DMS 273 (cell line): ENCODE measurements at regions not wholly inside any gene's neighbourhood (a gene's known extent, or its start where the extent isn't known, plus 50 kb on each side); places are given as distances from the start of the nearest gene placed in this dataset.
A peak's percentile ranks its signal among the peaks of the same experiment; 100 is the strongest.

Source experiments
- DNase-seq: peaks from one replicate; lab custom pipeline; 2025; ENCODE audit not compliant: unreplicated experiment; lab: John Stamatoyannopoulos, UW

DNA sequence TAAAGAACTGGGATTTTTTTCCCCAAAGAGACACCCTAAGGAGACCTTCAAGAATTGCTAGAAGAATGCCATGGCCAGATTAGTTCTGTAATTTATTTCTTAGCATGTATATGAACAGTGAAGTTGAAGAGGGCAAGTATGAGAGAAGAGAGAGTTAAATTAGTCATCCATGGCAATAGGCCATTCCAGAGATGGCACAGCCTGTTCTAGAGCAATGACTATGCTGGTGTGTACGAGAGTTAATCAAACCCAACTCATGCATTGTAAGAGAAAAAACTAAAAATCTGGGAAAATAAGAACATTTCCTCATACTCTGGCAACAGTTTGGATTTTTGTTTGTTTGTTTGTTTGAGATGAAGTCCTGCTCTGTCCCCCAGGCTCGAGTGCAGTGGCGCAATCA is 112.1 kb upstream of the PIK3C3 start:
- DNase-seq: no peak

DNA sequence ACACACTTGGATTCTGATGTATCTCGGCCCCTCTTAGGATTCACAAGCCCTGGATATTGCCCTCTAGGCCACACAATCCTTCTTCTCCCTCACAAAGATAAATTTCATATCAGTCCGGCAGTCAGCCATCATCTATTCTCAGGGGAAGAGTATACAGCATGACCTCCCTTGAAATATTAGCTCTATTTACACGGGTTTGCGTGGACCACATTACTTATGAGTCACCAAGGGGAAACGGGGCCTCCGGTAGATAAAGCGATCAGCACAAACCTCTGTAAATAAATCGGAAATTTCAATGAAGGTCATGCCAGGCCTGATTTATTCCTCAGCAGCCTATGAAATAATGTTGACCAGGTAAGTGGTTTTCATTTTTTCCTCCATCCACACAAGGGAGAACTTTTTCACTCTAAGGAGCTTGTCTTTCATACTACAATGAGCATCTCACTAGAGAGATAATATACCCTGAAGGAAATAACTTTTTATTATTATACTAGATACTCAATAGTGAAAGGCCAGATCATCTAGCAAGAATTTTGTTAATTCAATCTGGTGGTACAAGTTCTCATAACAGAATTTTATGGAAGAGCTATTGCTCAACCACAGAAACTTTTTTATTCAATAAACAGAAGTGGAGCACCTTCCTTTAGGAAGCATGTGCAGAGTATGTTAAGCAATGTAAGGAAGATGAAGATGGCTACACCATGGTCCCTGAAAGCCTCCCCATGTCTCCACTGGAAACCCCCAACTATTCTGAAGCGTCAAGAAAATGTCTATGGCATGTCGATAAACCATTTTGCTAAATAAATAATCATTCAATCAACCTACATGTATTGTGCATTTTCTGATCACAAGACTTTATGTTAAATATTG is 125.2 kb upstream of the PIK3C3 start:
- DNase-seq: no peak

DNA sequence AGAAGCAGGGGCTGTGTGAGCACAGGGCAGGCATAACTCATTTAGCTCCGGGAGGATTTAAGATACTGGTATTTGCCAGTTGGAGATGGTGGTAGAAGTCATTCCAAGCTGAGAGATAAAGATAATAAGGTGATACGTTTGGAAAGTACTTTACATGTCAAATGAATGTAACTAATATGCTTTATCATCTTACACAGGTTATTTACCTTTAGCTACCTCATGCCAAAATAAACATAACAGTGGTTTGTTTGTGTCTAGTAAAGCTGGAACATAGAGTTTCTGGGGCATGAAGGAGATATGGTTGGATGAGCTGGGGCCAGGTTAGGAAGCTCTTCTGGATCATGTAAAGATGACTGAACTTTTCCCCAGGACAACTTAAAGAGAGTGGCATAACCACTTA is 126.9 kb upstream of the PIK3C3 start:
- DNase-seq: no peak

DNA sequence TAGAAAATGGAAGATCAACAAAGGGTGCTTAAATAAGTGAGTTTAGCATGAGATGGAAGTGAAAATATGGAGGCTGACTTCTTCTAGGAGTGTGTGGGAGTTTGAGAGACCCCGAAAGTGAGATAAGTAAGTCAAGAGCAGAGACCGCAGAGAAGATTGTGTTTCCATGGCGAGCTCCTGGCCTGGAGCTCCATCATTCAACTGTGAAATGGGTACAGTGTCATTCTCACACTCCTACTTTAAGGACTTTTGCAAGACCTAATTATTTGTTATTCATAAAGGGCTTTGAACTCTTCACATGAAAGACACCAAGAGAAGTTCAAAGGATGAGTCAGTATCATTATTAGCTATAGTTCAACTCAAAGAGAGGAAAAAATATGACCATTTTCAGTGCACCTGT is 134.2 kb upstream of the PIK3C3 start:
- no peak for DNase-seq

DNA sequence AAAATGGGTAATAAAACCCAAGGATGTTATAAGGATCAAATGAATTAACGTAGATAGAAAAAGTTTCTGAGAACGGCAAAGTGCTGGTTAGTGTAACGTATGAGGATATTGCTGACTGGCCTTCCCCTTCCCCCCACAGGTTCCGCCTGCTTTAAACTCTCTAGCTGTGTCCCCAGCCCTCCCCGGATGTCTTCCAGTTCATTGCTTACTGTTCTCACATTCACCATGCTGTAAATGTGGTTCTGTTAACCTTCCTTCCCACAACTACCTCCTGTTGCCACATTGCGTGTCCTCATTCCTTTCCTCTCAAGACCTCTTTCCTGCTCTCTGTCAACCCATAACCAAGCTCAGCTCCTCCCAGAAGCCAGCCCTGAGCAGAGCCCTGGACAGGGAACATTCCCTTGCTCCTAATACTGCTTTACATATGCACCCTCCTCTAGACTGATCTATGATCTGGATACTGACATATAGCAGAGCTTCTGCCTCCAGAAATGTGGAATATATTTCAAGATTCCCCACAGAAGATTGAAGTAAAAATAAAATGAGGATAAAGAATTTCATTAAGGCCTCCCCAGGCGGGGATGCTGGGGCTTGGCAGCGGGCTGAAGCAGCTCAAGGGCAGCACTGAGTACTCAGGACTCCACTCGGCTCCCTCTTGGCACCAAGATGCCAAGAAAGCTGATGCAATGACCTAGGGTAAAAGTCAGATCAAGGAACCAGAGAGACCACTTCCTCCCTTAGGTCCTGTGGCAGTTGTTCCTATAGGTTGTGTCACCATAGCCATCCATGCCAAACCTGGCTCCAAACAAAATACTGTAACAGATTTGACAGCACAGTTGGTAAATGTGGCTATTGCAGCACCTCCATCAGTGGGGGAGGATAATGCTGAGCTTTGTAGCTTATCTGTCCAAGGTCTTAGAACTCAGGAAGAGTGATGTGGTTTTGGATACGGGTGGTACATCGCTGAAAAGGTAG is 136.4 kb upstream of the PIK3C3 start:
- DNase-seq: no peak

DNA sequence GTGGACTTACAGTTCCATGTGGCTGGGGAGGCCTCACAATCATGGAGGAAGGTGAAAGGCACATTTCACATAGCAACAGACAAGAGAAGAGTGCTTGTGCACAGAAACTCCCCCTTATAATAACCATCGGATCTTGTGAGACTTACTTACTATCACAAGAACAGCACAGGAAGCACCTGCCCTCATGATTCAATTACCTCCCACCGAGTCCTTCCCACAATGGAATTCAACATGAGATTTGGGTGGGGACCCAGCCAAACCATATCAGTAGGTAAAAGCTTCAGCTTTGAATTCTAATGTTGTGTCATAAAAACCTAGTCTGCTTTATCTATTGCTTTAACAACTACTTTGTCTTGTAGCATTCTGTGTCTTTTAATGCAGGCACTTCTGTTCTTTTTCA is 140.4 kb upstream of the PIK3C3 start:
- DNase-seq: no peak

DNA sequence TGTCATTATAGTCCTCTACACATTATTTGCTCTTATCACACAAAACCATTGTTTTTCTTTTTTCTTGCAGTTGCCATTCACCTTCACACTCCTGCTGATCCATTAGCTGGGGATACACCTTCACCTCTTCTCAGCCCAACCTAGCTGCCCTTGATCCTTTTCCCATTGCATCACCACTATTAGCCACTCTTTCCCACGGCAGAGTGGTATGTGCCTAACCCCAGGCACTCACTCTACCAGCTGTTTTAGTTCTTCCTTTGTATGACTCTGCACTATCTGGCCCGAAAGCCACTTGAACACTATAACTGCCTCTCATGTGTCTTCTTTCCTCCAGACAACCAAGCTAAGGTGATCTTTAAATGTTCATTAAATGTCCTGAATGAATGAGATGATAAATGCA is 145.4 kb upstream of the PIK3C3 start:
- no peak for DNase-seq

DNA sequence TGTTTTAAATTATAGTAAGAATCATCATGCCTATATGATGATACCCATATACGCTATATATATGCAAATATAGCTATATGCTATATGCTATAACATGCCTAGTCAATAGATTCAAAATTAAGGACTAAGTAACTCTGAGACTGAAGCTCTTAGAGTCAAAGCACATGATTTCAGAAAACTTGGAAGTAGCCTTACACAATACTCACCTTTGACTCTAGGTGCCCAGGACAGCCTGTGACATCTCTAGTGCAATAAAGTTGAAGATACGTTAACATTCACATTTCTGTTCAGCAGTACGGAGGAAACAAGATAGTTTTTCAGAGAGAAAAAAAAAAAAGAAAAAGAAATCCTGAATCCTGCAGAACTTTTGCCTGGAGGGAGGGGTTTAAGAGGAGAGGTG is 149.7 kb upstream of the PIK3C3 start:
- no peak for DNase-seq

DNA sequence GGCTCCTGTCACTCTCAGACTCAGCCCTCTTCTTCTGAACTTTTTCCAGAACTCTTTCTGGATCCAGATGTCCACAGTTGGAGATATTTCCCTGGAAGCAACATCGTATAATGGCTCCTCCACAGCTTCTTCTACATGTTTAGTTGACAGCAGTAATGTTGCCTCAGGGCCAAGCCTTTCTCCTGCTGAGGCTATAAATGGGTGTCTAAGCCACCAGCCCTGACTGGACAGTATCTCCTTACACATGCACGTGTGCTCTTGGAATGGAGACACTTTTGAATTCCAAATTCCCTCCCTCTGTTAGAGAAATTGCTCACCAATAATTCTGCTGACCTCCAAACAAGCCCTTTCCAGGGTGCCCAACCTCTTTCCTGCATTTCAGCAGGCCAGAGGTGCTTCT is 156.2 kb upstream of the PIK3C3 start:
- DNase-seq: no peak

DNA sequence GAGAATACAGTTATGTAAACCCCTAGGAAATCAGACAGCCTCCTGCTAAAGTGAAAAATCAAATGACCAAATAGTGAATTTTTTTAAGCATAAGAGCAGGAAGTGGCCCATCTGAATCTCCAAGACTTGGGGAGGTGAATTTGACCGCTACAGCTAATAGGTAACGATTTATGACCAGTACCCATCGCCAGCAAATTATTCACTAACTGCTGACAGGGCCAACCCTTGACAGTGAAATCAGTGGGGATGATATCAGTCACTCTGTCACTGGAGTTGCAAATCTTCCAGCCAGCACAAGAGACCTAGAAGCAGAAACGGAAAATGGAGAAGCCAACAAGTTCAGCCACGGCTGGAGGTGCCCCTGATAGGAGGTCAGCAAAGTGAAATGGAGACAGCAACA is 164.3 kb upstream of the PIK3C3 start:
- no peak for DNase-seq

DNA sequence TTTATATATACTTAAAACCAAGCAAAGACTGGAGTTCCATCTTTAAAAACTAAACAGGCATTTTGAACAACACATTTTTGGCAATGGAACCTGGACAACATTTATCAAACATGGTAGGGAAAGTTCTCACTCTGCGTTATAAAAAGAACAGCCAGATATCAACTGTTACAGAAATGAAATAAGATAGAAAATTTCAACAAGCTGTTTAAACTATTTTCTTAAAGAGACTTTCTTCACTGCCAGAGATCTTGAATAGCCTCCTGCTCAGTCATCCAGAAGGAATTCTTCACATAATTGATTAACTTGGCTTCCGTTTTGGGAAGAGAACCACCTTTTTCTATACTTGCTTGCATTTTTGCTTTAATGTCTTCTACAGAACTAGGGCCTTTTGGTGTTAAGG is 166.0 kb upstream of the PIK3C3 start:
- no peak for DNase-seq

DNA sequence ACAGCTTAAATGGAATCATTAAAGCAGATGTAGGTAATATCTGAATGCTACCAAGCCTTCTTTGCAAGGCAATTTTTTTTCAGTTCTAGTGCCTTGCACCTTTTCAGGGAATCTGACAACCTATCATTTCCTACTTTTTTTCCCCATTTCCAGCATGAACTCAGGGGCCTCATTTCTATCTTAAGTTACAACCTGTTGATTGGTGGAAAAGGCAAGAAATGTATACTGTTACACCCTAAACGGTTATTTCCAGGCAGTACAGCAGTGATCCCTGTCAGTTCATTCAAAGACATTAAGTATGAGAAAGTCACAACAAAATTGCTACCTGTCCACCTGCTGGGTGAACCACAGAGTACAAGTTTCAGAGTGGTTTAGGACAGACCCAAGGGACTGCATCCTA is 171.2 kb upstream of the PIK3C3 start:
- no peak for DNase-seq

DNA sequence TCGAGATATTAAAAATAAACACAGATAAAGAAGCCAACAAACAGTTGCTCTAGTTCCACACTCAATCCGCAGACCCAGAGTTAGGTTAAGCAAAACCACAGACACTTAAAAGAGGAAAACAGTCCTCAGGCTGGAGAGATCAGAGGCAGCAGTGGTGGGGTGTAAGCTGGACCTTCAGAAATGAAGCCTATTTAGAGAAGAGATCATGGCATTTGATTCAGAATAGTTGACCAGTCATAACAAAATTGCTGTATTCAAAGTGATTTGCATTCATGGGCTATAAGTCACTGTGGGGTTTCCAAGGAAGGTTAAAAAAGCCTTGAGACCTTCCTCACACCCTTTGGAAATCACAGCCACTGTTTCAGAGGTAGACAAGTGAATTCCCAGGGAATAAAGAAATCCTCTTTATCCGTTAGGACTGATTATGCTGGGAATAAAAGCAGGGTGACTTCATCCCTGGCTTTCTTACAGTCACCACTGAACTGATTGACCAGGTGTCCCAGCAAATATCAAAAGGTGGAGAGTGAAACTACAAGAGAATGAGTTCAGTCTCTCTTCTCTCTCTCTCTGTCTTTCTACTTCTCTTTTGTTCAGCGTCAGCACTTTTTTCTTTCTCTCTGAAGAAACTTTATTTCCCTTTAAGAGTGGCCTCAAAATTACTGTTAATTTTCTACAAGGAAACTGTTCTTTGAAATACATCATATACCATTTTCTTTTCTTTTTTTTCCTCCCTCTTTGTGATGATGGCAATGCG is 171.8 kb upstream of the PIK3C3 start:
- no peak for DNase-seq

DNA sequence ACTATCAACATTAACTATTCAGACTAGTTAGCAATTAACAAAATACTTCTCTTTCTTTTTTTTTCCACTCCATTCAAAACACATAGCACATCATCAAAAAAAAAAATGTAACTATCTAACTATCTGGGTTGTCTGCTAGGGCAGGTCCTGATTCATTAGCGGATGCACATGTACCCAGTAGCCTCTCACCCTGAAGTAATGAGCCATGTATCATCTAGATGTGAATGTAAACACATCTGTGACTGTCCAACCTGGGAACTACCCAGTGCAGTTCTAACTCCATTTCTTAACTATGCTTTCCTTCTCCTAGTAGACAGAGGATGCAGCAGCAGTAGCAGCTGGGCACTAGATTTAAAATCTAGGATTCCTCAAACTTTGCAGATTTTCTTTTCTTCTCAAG is 183.1 kb upstream of the PIK3C3 start:
- DNase-seq: no peak

DNA sequence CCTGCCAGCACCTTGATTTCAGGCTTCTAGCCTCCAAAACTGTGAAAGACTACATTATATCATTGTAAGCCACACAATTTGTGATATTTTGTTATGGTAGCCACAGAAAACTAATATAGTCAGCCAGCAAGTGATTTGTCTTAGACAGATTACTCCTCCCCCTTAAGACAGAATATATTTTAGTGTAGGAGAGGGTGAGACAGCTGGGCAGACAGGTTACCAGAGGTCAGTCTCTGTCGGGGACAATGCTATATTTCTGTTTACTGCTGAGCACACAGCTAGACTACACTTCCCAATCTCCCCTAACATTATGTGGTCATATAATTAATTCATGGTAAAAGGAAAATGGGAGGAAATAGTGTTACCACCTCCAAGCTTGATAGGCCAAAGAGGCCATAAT is 185.8 kb upstream of the PIK3C3 start:
- DNase-seq: no peak

DNA sequence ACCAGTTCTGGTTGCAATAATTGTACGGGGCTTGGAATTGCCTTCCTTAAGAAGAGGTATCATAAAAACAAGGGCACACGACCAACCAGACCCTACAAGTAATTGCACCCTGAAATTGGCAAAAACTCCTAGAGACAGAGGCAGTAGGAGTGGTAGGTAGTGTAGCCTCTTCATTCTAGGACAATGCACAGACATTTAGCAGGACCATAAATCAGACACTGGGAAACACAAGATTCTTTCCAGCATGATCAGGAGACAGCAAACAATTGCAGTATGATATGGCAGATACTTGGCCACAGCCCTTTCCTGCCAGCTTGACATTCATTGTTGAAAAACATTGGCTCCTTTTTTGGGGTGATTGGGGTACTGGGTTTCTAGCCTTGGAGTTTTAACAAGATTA is 186.6 kb upstream of the PIK3C3 start:
- no peak for DNase-seq

DNA sequence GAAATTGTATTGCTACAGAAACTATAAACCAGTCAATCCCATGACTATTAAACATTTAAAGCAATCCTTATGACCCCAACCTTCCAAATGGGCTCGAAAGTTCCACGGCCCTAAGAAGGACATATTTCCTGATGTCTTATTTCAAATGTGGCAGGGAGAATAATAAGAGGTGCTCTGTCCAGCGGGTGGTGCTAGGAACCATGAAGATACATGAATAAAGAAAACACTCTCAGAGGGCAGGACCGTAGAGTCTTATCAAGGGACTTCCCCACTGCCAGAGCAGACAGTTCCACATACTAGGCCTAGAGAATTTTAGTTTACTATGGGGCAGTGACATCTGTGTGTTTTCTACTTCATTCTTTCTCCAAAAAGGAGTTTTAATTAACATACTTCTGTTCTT is 187.1 kb upstream of the PIK3C3 start:
- peak; percentile 30 for DNase-seq

DNA sequence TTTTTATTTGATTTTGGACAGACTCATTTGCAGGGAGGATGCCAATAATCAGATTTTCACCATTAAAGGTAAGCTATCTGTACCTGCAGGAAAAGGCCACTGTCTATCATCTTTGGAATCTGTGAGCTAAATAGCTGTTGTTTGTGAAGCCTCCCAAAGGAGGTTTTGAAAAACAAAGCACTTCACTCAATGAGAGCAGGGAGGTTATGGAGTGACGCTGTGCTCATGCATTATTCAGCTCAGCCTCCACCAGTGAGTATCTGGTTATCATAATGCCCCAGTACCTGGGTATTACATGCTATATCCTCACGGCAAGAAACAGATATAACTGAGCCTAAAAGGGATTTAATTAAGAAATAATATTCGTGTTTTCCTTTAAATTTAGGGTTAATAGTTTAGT is 189.6 kb upstream of the PIK3C3 start:
- DNase-seq: no peak

DNA sequence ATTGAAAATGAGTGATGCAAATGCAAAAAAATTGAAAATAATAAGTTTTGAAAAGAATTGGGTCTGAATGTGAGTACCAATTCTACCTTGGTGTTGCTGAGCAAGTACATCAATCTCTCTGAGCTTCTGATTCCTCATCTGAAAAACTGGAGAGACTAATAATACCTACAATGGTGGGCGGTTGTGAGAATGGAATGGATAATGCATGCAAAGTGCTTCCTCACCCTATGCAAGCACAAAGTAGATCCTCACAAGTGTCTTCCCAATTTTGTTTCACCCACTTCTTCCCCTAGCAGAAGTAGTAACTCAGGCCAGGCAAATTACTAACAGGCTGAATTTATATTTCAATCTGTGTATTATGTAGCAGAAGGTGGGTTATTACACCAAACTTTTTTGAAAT is 191.7 kb upstream of the PIK3C3 start:
- DNase-seq: no peak

DNA sequence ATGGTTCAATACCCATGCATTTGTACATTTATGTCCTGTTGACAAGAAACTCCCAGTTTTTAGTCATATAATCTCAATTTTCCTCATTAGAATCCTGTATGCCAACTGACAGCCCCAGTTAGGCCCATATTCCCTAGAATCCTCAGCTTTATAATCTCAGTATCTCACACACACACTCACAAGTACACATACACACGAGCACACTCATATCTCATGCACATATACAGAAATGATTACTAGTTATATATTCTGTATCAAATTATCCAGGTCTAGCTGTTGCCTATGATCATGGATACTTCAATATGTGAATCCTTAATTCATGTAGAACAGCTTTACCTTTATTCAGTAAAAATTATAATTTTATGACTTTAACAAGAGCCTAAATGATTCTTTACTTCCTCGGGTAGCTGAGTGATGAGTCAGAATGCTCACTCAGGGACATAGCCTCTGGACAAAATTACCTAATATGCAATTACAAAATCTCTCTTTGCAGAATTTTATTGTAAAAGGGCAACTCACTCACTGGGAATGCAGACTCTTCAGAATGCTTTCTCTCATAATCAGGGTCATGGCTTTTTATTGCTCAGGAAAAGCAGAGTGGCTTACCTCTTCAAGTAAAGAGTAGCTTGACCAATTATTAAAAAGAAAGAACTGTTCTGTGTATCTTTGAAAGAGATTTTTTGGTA is 193.6 kb upstream of the PIK3C3 start:
- no peak for DNase-seq

DNA sequence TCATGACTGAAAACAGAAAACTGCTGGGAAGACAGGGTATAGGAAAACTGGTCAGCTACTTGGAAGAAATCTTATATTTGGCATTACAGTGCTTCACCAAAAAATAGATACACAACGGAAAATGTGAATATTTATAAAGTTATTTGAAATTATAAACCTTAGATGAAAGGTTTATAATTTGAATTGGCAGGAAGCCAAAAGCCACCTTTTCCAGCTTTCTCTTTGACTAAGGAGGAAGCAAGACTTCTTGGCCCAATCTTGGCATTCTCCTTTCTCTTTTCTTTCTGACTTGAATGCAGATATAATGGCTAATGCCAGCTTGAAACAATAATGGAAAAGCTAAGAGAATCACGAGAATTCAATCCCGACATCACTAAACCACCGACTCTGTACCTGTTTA is 196.5 kb upstream of the PIK3C3 start:
- DNase-seq: no peak
